Tibial nerve (tissue), 4 donors: ENCODE measurements at regions not wholly inside any gene's neighbourhood (a gene's known extent, or its start where the extent isn't known, plus 50 kb on each side); places are given as distances from the start of the nearest gene placed in this dataset.

Experiments
- DNase-seq, 2 donors: peaks; one replicate each; pipeline ENCODE4 v3.0.0-alpha.2; 2019; ENCODE audit warnings: low spot score in 2 of 2
- H3K27ac ChIP-seq, 4 donors: fragments of 200-600 bp; sonication (generic) in 3 of 4; one replicate each; pipeline ENCODE4 v1.5.1; 2017 to 2019; ENCODE audit warnings: mild to moderate bottlenecking in 1 of 4
- H3K27me3 ChIP-seq, 2 donors: fragments of 200-600 bp; sonication (generic) in 1 of 2; one replicate each; pipeline versions ENCODE4 v1.5.1 to v1.6.0; 2017 to 2019
- H3K36me3 ChIP-seq, 3 donors: fragments of 200-600 bp; sonication (generic); one replicate each; pipeline ENCODE4 v1.5.1; 2018 to 2019
- H3K4me1 ChIP-seq, 4 donors: fragments of 200-600 bp; sonication (generic) in 3 of 4; one replicate each; pipeline ENCODE4 v1.5.1; 2017 to 2019
- H3K4me3 ChIP-seq, 4 donors: fragments of 200-600 bp; sonication (generic) in 3 of 4; one replicate each; pipeline ENCODE4 v1.5.1; 2017 to 2019; ENCODE audit warnings: mild to moderate bottlenecking in 1 of 4, moderate library complexity in 1 of 4
- H3K9me3 ChIP-seq, 4 donors: fragments of 200-600 bp; sonication (generic) in 3 of 4; one replicate each; pipeline ENCODE4 v1.5.1; 2017 to 2019
- CTCF ChIP-seq, 5 experiments: fragments of 200-600 bp in 3 of 5; fragments of 450-650 bp in 2 of 5; sonication (generic) in 3 of 5; IDR thresholded peaks; one replicate each; pipeline ENCODE4 v1.5.1; 2016 to 2019; ENCODE audit warnings: antibody characterized with exemption in 5 of 5, mild to moderate bottlenecking in 3 of 5, moderate library complexity in 2 of 5
- EP300 ChIP-seq, 2 donors: sonication (generic); formaldehyde crosslinking; IDR thresholded peaks; one replicate each; pipeline ENCODE4 v1.6.1; 2017; ENCODE audit warnings: antibody characterized with exemption in 2 of 2, mild to moderate bottlenecking in 1 of 2
- POLR2A ChIP-seq, 2 donors: fragments of 450-650 bp; IDR thresholded peaks; one replicate each; pipeline ENCODE4 v1.6.1; 2017; ENCODE audit warnings: antibody characterized with exemption in 2 of 2, mild to moderate bottlenecking in 2 of 2, moderate library complexity in 2 of 2
- WGBS, 2 donors: methylation state at CpG; one replicate each; pipeline ENCODE4 v1.1.5; 2018; 5-methylcytosine and 5-hydroxymethylcytosine counted together

- DNase-seq, result no peak
- no peak for TF ChIP-seq CTCF (IDR thresholded peaks at IDR 0.05)
- no peak for TF ChIP-seq EP300 (IDR thresholded peaks at IDR 0.05)
- TF ChIP-seq POLR2A (IDR thresholded peaks at IDR 0.05), result no peak
- Histone ChIP-seq H3K4me1 (peaks cover 0 to 13% (median 2%) of the 10 kb centered on the region in 4 donors), H3K27ac (no peak overlapping the region), H3K9me3 (no peaks in the 10 kb centered on the region), H3K27me3 (no peaks in the 10 kb centered on the region), H3K36me3 (no peaks in the 10 kb centered on the region), H3K4me3 (no peak overlapping the region)
- WGBS, 2 donors, result 94 to 97% methylated on average over 4 of the region's 4 CpGs
Observed at GRCh38 chr2:8276026-8276425, 405.8 kb upstream of the ID2 start.

- no peak overlapping the region for H3K27ac ChIP-seq
- H3K9me3 ChIP-seq, result no peaks in the 10 kb centered on the region
- no peak for TF ChIP-seq EP300 (IDR thresholded peaks at IDR 0.05)
- no peak for TF ChIP-seq POLR2A (IDR thresholded peaks at IDR 0.05)
- TF ChIP-seq CTCF (IDR thresholded peaks at IDR 0.05), result no peak
- WGBS, 2 donors, result 27 to 32% methylated on average over 10 of the region's 10 CpGs
- no peaks in the 10 kb centered on the region for H3K36me3 ChIP-seq
- no peak overlapping the region for H3K4me3 ChIP-seq
- H3K27me3 ChIP-seq, result no peaks in the 10 kb centered on the region
- no peak for DNase-seq
- H3K4me1 ChIP-seq, result peaks cover 0 to 13% (median 2%) of the 10 kb centered on the region in 4 donors
Observed at GRCh38 chr2:8277921-8278571, 403.8 kb upstream of the ID2 start.

- no peak overlapping the region for H3K27ac ChIP-seq
- H3K36me3 ChIP-seq, result no peaks in the 10 kb centered on the region
- H3K27me3 ChIP-seq, result no peaks in the 10 kb centered on the region
- peaks cover 0 to 13% (median 2%) of the 10 kb centered on the region in 4 donors for H3K4me1 ChIP-seq
- no peak overlapping the region for H3K4me3 ChIP-seq
- DNase-seq, result no peak
- 82 to 90% methylated on average over 10 of the region's 10 CpGs for WGBS, 2 donors
- TF ChIP-seq CTCF (IDR thresholded peaks at IDR 0.05) (no peak), POLR2A (IDR thresholded peaks at IDR 0.05) (no peak), EP300 (IDR thresholded peaks at IDR 0.05) (no peak)
- H3K9me3 ChIP-seq, result no peaks in the 10 kb centered on the region
Observed at GRCh38 chr2:8278709-8279354, 403.0 kb upstream of the ID2 start.

GRCh38 chr2:8279506-8279905 lies 402.4 kb upstream of the ID2 start:
- WGBS, 2 donors, result 89 to 99% methylated on average over 9 of the region's 9 CpGs
- Histone ChIP-seq H3K27ac (no peak overlapping the region), H3K4me1 (peaks cover 0 to 13% (median 2%) of the 10 kb centered on the region in 4 donors), H3K27me3 (no peaks in the 10 kb centered on the region), H3K9me3 (no peaks in the 10 kb centered on the region), H3K36me3 (no peaks in the 10 kb centered on the region), H3K4me3 (no peak overlapping the region)
- DNase-seq, result no peak
- TF ChIP-seq POLR2A (IDR thresholded peaks at IDR 0.05), result no peak
- TF ChIP-seq CTCF (IDR thresholded peaks at IDR 0.05), result no peak
- TF ChIP-seq EP300 (IDR thresholded peaks at IDR 0.05), result no peak

- H3K27me3 ChIP-seq, result no peaks in the 10 kb centered on the region
- no peak for DNase-seq
- no peak overlapping the region for H3K27ac ChIP-seq
- peaks cover 0 to 13% (median 2%) of the 10 kb centered on the region in 4 donors for H3K4me1 ChIP-seq
- TF ChIP-seq POLR2A (IDR thresholded peaks at IDR 0.05) (no peak), CTCF (IDR thresholded peaks at IDR 0.05) (no peak), EP300 (IDR thresholded peaks at IDR 0.05) (no peak)
- no peaks in the 10 kb centered on the region for H3K36me3 ChIP-seq
- H3K4me3 ChIP-seq, result no peak overlapping the region
- H3K9me3 ChIP-seq, result no peaks in the 10 kb centered on the region
- 81 to 87% methylated on average over 4 of the region's 4 CpGs for WGBS, 2 donors
Observed at GRCh38 chr2:8281234-8281633, 400.6 kb upstream of the ID2 start.
